ENCODE measurements at regions not wholly inside any gene's neighbourhood (a gene's known extent, or its start where the extent isn't known, plus 50 kb on each side); places are given as distances from the start of the nearest gene placed in this dataset.

DNA sequence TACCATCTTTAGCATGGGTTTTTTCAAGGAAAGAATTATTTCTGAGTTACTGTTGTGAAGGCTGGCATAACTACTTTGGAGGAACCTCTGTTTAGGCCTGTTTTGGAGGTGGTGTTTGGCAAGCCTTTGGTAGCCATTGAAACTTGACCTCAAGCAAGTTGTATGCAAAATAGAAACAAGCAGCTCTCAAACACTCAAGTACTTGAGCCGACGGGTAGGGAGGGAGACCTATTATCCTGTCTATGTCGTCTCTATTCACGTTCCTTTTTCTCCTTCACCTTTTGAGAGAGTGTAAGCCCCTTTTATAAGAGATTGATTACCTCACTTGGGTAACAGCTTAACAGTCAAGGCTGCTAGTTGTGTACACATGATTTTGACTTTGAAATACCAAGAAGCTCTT lies 878.3 kb upstream of the CXADR start:
- Mint-ChIP-seq H3K27ac (ENCODE audit: unreplicated experiment) (no peak overlapping the region), H3K4me3 (ENCODE audit: unreplicated experiment) (no peak overlapping the region), H3K9me3 (ENCODE audit: unreplicated experiment) (no peaks in the 10 kb centered on the region), H3K4me1 (ENCODE audit: unreplicated experiment) (no peaks in the 10 kb centered on the region), H3K36me3 (ENCODE audit: low read depth, unreplicated experiment) (no peaks in the 10 kb centered on the region), H3K27me3 (ENCODE audit: unreplicated experiment) (no peaks in the 10 kb centered on the region)
- DNase-seq (ENCODE audit: low spot score): no peak
- TF ChIP-seq, protein P1, sequence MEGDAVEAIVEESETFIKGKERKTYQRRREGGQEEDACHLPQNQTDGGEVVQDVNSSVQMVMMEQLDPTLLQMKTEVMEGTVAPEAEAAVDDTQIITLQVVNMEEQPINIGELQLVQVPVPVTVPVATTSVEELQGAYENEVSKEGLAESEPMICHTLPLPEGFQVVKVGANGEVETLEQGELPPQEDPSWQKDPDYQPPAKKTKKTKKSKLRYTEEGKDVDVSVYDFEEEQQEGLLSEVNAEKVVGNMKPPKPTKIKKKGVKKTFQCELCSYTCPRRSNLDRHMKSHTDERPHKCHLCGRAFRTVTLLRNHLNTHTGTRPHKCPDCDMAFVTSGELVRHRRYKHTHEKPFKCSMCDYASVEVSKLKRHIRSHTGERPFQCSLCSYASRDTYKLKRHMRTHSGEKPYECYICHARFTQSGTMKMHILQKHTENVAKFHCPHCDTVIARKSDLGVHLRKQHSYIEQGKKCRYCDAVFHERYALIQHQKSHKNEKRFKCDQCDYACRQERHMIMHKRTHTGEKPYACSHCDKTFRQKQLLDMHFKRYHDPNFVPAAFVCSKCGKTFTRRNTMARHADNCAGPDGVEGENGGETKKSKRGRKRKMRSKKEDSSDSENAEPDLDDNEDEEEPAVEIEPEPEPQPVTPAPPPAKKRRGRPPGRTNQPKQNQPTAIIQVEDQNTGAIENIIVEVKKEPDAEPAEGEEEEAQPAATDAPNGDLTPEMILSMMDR (IDR thresholded peaks at IDR 0.05; ENCODE audit: unreplicated experiment): no peak

DNA sequence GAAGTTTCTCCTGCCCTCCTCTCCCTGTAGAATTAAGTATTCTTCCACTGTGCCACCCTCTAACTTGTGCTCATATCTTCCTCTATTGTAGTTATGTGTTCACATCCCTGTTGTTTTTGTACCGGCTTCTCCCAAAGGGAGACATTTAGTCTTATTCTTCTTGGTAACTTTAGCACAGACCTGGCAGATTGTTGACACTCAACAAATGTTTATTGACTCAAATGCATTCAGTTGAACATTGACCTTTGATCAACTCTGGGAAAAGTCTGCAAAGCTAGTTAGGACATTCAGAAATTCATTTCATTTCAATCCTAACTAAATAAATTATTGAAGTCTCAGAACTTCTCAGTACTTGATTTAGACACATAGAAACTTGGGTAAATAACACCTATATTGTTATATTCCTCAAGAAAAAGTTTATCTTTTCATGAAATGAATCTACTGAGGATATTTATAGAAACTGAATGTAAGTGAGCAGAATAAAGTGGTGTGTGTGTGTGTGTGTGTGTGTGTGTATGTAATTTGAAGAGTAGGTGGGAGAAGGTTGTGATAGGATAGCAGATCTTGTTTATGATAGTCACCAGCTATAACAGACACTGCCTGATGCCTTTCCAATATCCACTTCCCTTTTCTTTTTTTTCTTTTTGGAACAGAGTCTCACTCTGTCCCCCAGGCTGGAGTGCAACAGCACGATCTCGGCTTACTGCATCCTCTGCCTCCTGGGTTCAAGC lies 872.4 kb upstream of the CXADR start:
- no peak overlapping the region for H3K4me3 Mint-ChIP-seq (ENCODE audit: unreplicated experiment)
- H3K27me3 Mint-ChIP-seq (ENCODE audit: unreplicated experiment): no peaks in the 10 kb centered on the region
- no peaks in the 10 kb centered on the region for H3K36me3 Mint-ChIP-seq (ENCODE audit: low read depth, unreplicated experiment)
- no peak for DNase-seq (ENCODE audit: low spot score)
- no peaks in the 10 kb centered on the region for H3K4me1 Mint-ChIP-seq (ENCODE audit: unreplicated experiment)
- TF ChIP-seq, protein P1 (IDR thresholded peaks at IDR 0.05; ENCODE audit: unreplicated experiment): no peak
- no peaks in the 10 kb centered on the region for H3K9me3 Mint-ChIP-seq (ENCODE audit: unreplicated experiment)
- H3K27ac Mint-ChIP-seq (ENCODE audit: unreplicated experiment): no peak overlapping the region

- H3K27ac Mint-ChIP-seq (ENCODE audit: unreplicated experiment): no peak overlapping the region
- TF ChIP-seq, protein P1 (IDR thresholded peaks at IDR 0.05; ENCODE audit: unreplicated experiment): no peak
- no peak overlapping the region for H3K4me3 Mint-ChIP-seq (ENCODE audit: unreplicated experiment)
- no peaks in the 10 kb centered on the region for H3K36me3 Mint-ChIP-seq (ENCODE audit: low read depth, unreplicated experiment)
- no peaks in the 10 kb centered on the region for H3K27me3 Mint-ChIP-seq (ENCODE audit: unreplicated experiment)
- H3K9me3 Mint-ChIP-seq (ENCODE audit: unreplicated experiment): no peaks in the 10 kb centered on the region
- no peaks in the 10 kb centered on the region for H3K4me1 Mint-ChIP-seq (ENCODE audit: unreplicated experiment)
- DNase-seq (ENCODE audit: low spot score): no peak
These were observed 870.5 kb upstream of the CXADR start for GRCh38 chr21:16642353-16642752.

- Mint-ChIP-seq H3K36me3 (ENCODE audit: low read depth, unreplicated experiment) (no peaks in the 10 kb centered on the region), H3K27ac (ENCODE audit: unreplicated experiment) (no peak overlapping the region), H3K4me1 (ENCODE audit: unreplicated experiment) (no peaks in the 10 kb centered on the region), H3K9me3 (ENCODE audit: unreplicated experiment) (no peaks in the 10 kb centered on the region), H3K4me3 (ENCODE audit: unreplicated experiment) (no peak overlapping the region), H3K27me3 (ENCODE audit: unreplicated experiment) (no peaks in the 10 kb centered on the region)
- TF ChIP-seq, protein P1 (IDR thresholded peaks at IDR 0.05; ENCODE audit: unreplicated experiment): no peak
- DNase-seq (ENCODE audit: low spot score): no peak
These were observed 868.2 kb upstream of the CXADR start for GRCh38 chr21:16644685-16645084.

DNA sequence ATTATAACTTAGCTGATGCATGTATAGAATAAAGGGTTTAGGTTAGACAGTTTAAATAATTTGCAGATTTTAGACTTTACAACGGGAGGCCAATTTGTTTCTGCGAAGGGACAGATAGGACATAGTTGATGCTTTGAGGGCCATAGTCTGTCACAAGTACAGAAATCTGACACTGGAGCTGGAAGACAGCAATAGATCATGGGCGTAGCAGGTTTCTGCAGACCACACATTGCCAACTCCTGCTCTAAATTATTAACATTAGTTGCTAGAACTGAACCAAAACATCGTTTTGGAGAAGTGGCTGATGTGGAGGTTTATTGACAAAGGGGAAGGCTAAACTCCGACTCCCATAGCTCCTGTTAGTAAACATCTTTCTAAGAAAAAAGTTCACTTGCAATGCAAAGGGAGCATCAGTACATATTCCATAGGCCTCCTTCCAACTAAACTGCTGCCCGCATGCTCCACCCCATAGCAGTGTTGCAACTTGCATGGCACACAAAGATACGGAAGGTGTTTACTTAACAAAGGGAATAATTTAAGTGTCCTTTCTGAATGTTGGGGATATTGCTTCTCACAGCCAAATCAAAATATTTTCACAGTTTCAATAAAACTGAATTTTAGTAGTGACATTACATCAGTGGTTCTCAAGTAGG lies 862.0 kb upstream of the CXADR start:
- H3K4me1 Mint-ChIP-seq (ENCODE audit: unreplicated experiment): no peaks in the 10 kb centered on the region
- H3K4me3 Mint-ChIP-seq (ENCODE audit: unreplicated experiment): no peak overlapping the region
- no peaks in the 10 kb centered on the region for H3K27me3 Mint-ChIP-seq (ENCODE audit: unreplicated experiment)
- TF ChIP-seq, protein P1 (IDR thresholded peaks at IDR 0.05; ENCODE audit: unreplicated experiment): no peak
- H3K9me3 Mint-ChIP-seq (ENCODE audit: unreplicated experiment): no peaks in the 10 kb centered on the region
- no peaks in the 10 kb centered on the region for H3K36me3 Mint-ChIP-seq (ENCODE audit: low read depth, unreplicated experiment)
- H3K27ac Mint-ChIP-seq (ENCODE audit: unreplicated experiment): no peak overlapping the region
- DNase-seq (ENCODE audit: low spot score): no peak
